ENCODE measurements at regions not wholly inside any gene's neighbourhood (a gene's known extent, or its start where the extent isn't known, plus 50 kb on each side); places are given as distances from the start of the nearest gene placed in this dataset.

DNA sequence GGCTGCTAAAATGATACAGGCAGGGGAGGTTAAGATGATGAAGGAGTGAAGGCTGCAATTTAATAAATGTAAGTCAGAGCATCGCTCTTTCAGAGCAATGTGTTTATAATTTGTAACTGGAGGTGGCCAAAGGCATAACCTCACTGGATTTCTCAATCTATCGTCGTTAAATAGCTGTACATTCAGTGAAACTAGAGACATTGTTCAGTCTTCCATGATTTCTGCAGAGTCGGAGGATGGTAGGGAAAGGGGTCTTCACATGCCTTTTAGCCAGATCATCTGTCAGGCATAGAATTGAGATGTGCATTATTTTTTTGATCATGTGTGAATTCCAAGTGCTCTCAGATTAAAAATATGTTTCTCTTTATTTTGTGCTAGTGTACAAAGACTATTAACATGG lies 315.4 kb downstream of the OXSM start:
- POLR2A ChIA-PET = no interaction called here
- Mint-ChIP-seq H3K4me1 (ENCODE audit: low read depth, unreplicated experiment) (no peaks in the 10 kb centered on the region), H3K27me3 (ENCODE audit: insufficient read depth, unreplicated experiment) (no peaks in the 10 kb centered on the region), H3K4me3 (ENCODE audit: unreplicated experiment) (no peak overlapping the region), H3K9me3 (ENCODE audit: unreplicated experiment) (no peaks in the 10 kb centered on the region), H3K27ac (ENCODE audit: unreplicated experiment) (no peak overlapping the region), H3K36me3 (ENCODE audit: insufficient read depth, unreplicated experiment) (no peaks in the 10 kb centered on the region)
- Histone ChIP-seq H3K4me3 (ENCODE audit: low read depth, low read length) (no peak overlapping the region), H3K4me1 (no peaks in the 10 kb centered on the region), H3K36me3 (ENCODE audit: control insufficient read depth, insufficient read depth, low read length) (no peaks in the 10 kb centered on the region), H3K27me3 (replicated peaks; ENCODE audit: control insufficient read depth, insufficient read depth, low read length) (no peaks in the 10 kb centered on the region), H3K9me3 (no peaks in the 10 kb centered on the region)
- no TSS peak for BruUV-seq (replicated peaks)
- TF ChIP-seq, protein P1, sequence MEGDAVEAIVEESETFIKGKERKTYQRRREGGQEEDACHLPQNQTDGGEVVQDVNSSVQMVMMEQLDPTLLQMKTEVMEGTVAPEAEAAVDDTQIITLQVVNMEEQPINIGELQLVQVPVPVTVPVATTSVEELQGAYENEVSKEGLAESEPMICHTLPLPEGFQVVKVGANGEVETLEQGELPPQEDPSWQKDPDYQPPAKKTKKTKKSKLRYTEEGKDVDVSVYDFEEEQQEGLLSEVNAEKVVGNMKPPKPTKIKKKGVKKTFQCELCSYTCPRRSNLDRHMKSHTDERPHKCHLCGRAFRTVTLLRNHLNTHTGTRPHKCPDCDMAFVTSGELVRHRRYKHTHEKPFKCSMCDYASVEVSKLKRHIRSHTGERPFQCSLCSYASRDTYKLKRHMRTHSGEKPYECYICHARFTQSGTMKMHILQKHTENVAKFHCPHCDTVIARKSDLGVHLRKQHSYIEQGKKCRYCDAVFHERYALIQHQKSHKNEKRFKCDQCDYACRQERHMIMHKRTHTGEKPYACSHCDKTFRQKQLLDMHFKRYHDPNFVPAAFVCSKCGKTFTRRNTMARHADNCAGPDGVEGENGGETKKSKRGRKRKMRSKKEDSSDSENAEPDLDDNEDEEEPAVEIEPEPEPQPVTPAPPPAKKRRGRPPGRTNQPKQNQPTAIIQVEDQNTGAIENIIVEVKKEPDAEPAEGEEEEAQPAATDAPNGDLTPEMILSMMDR (IDR thresholded peaks at IDR 0.05; ENCODE audit: insufficient read depth in 1 of 2, low read depth in 1 of 2, low read length in 1 of 2, severe bottlenecking in 1 of 2, unreplicated experiment in 1 of 2) = no peak
- intact Hi-C loops (cut with micrococcal nuclease; ENCODE audit: unreplicated experiment) = no loop called here
- CTCF ChIA-PET = no interaction called here
- no peak for DNase-seq

DNA sequence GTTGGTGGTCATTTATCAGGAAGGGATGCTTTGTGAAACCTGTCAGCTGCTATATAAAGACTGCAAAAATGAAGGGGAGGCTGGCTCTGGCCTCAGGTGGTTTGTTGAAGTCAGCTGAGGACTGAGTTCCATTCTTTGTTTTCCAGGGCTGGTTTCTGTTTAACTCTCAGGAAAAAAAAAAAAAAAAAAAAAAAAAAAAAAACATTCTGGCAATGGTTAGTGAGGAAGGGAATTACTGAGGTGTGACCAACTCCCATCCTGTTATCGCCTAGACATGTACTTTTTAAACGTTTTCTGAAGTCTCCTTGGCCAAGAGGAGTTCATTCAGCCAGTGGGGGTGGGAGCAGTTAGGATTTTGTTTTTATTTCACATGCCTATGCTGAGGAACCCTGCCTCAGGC lies 316.3 kb downstream of the OXSM start:
- TF ChIP-seq, protein P1 (IDR thresholded peaks at IDR 0.05; ENCODE audit: insufficient read depth in 1 of 2, low read depth in 1 of 2, low read length in 1 of 2, severe bottlenecking in 1 of 2, unreplicated experiment in 1 of 2) = no peak
- Histone ChIP-seq H3K4me3 (ENCODE audit: low read depth, low read length) (no peak overlapping the region), H3K9me3 (no peaks in the 10 kb centered on the region), H3K36me3 (ENCODE audit: control insufficient read depth, insufficient read depth, low read length) (no peaks in the 10 kb centered on the region), H3K27me3 (replicated peaks; ENCODE audit: control insufficient read depth, insufficient read depth, low read length) (no peaks in the 10 kb centered on the region), H3K4me1 (no peaks in the 10 kb centered on the region)
- no TSS peak for BruUV-seq (replicated peaks)
- DNase-seq = no peak
- ChIA-PET CTCF (no interaction called here), POLR2A (no interaction called here)
- Mint-ChIP-seq H3K4me1 (ENCODE audit: low read depth, unreplicated experiment) (no peaks in the 10 kb centered on the region), H3K27me3 (ENCODE audit: insufficient read depth, unreplicated experiment) (no peaks in the 10 kb centered on the region), H3K27ac (ENCODE audit: unreplicated experiment) (no peak overlapping the region), H3K4me3 (ENCODE audit: unreplicated experiment) (no peak overlapping the region), H3K9me3 (ENCODE audit: unreplicated experiment) (no peaks in the 10 kb centered on the region), H3K36me3 (ENCODE audit: insufficient read depth, unreplicated experiment) (no peaks in the 10 kb centered on the region)
- intact Hi-C loops (cut with micrococcal nuclease; ENCODE audit: unreplicated experiment) = no loop called here

- no peak for DNase-seq
- no peaks in the 10 kb centered on the region for H3K27me3 ChIP-seq (replicated peaks; ENCODE audit: control insufficient read depth, insufficient read depth, low read length)
- no peaks in the 10 kb centered on the region for H3K4me1 Mint-ChIP-seq (ENCODE audit: low read depth, unreplicated experiment)
- no peak overlapping the region for H3K4me3 Mint-ChIP-seq (ENCODE audit: unreplicated experiment)
- H3K9me3 ChIP-seq = no peaks in the 10 kb centered on the region
- no peaks in the 10 kb centered on the region for H3K36me3 ChIP-seq (ENCODE audit: control insufficient read depth, insufficient read depth, low read length)
- H3K27ac Mint-ChIP-seq (ENCODE audit: unreplicated experiment) = no peak overlapping the region
- no peaks in the 10 kb centered on the region for H3K9me3 Mint-ChIP-seq (ENCODE audit: unreplicated experiment)
- TF ChIP-seq, protein P1 (IDR thresholded peaks at IDR 0.05; ENCODE audit: insufficient read depth in 1 of 2, low read depth in 1 of 2, low read length in 1 of 2, severe bottlenecking in 1 of 2, unreplicated experiment in 1 of 2) = no peak
- H3K4me1 ChIP-seq = no peaks in the 10 kb centered on the region
- no peaks in the 10 kb centered on the region for H3K36me3 Mint-ChIP-seq (ENCODE audit: insufficient read depth, unreplicated experiment)
- no peak overlapping the region for H3K4me3 ChIP-seq (ENCODE audit: low read depth, low read length)
- no peaks in the 10 kb centered on the region for H3K27me3 Mint-ChIP-seq (ENCODE audit: insufficient read depth, unreplicated experiment)
- ChIA-PET CTCF (no interaction called here), POLR2A (no interaction called here)
- intact Hi-C loops (cut with micrococcal nuclease; ENCODE audit: unreplicated experiment) = no loop called here
- BruUV-seq (replicated peaks) = no TSS peak
These were observed 319.1 kb downstream of the OXSM start for GRCh38 chr3:26108846-26109489.

Data from Caco-2 (cell line).